IMR-90 (cell line): ENCODE measurements at regions not wholly inside any gene's neighbourhood (a gene's known extent, or its start where the extent isn't known, plus 50 kb on each side); places are given as distances from the start of the nearest gene placed in this dataset.

Experiments
- ATAC-seq: fragments of 200-7000 bp; cut with Tn5 transposase; 2 replicates; pipeline ENCODE4 v1.9.1; 2020; ENCODE audit warnings: low read depth, mild to moderate bottlenecking, moderate library complexity
- BruUV-seq: library from RNA; stranded (reverse); fragments of 400-500 nt; replicated peaks from 2 replicates; lab custom pipeline; 2021; lab: Mats Ljungman, UMichigan
- CTCF ChIA-PET: fragments of 300-600 bp; formaldehyde crosslinking; extraction: SDS; loops from one replicate; lab custom pipeline; 2021; ENCODE audit warnings: antibody characterized with exemption; lab: Yijun Ruan, JAX
- POLR2A ChIA-PET: fragments of 300-600 bp; sonication (Branson Sonifier 250); formaldehyde crosslinking; loops from one replicate; lab custom pipeline; 2022; ENCODE audit warnings: antibody characterized with exemption; ENCODE audit not compliant: unreplicated experiment; lab: Charles Lee
- DNase-seq: peaks from one replicate; pipeline ENCODE4 v3.0.0; 2013
- H2AFZ ChIP-seq: replicated peaks from 2 replicates; pipeline ENCODE3; 2013; ENCODE audit warnings: low read length, mild to moderate bottlenecking; ENCODE audit not compliant: poor library complexity
- H2AK5ac ChIP-seq: 2 replicates; pipeline ENCODE4 v1.6.1; 2013; ENCODE audit warnings: low read depth, low read length, inconsistent platforms
- H2AK9ac ChIP-seq: replicated peaks from 2 replicates; pipeline ENCODE3; 2013; ENCODE audit warnings: mild to moderate bottlenecking, low read depth, low read length, moderate library complexity; ENCODE audit not compliant: poor library complexity
- H2BK120ac ChIP-seq: 2 replicates; pipeline ENCODE4 v1.6.1; 2013; ENCODE audit warnings: low read depth, low read length, inconsistent platforms
- H2BK15ac ChIP-seq: 3 replicates; pipeline ENCODE4 v1.6.1; 2013; ENCODE audit warnings: low read depth, low read length, inconsistent platforms
- H2BK20ac ChIP-seq: 2 replicates; pipeline ENCODE4 v1.6.1; 2013; ENCODE audit warnings: low read depth, mild to moderate bottlenecking, inconsistent platforms, low read length, moderate library complexity
- H2BK5ac ChIP-seq: 2 replicates; pipeline ENCODE4 v1.6.1; 2013; ENCODE audit warnings: mild to moderate bottlenecking, low read depth, low read length, inconsistent platforms; ENCODE audit not compliant: poor library complexity, severe bottlenecking
- H3K14ac ChIP-seq: replicated peaks from 2 replicates; pipeline ENCODE4 v1.6.1; 2013; ENCODE audit warnings: low read depth, low read length, inconsistent platforms
- H3K18ac ChIP-seq: 2 replicates; pipeline ENCODE4 v1.6.1; 2013; ENCODE audit warnings: low read depth, low read length, control low read depth
- H3K23ac ChIP-seq: 2 replicates; pipeline ENCODE4 v1.6.1; 2013; ENCODE audit warnings: low read depth, low read length, inconsistent platforms
- H3K27ac ChIP-seq: 2 replicates; pipeline ENCODE4 v1.5.1; 2013; ENCODE audit warnings: mild to moderate bottlenecking, control low read depth, low read length; ENCODE audit not compliant: insufficient read depth
- H3K27me3 ChIP-seq: 2 replicates; pipeline ENCODE4 v1.6.1; 2013; ENCODE audit warnings: low read length; ENCODE audit not compliant: control insufficient read depth, insufficient read depth
- H3K36me3 ChIP-seq: 2 replicates; pipeline ENCODE4 v1.6.1; 2013; ENCODE audit warnings: low read length, mixed read lengths; ENCODE audit not compliant: control insufficient read depth, insufficient read depth
- H3K4ac ChIP-seq: 2 replicates; pipeline ENCODE4 v1.6.1; 2013; ENCODE audit warnings: low read depth, low read length, inconsistent platforms
- H3K4me1 ChIP-seq: 2 replicates; pipeline ENCODE4 v1.6.1; 2013; ENCODE audit warnings: low read length, mixed read lengths; ENCODE audit not compliant: control insufficient read depth, insufficient read depth
- H3K4me2 ChIP-seq: 2 replicates; pipeline ENCODE4 v1.6.1; 2013; ENCODE audit warnings: low read depth, mild to moderate bottlenecking, control low read depth, low read length, moderate library complexity
- H3K4me3 ChIP-seq: 2 replicates; pipeline ENCODE4 v1.5.1; 2013; ENCODE audit warnings: low read depth, mild to moderate bottlenecking, control low read depth, low read length, moderate library complexity; ENCODE audit not compliant: insufficient read depth
- H3K56ac ChIP-seq: 2 replicates; pipeline ENCODE4 v1.6.1; 2013; ENCODE audit warnings: low read length, inconsistent platforms; ENCODE audit not compliant: insufficient read depth; ENCODE audit errors: extremely low read depth
- H3K79me1 ChIP-seq, 2 experiments: 2 replicates each; pipeline ENCODE4 v1.6.1; 2013; ENCODE audit warnings: low read length in 2 of 2, inconsistent platforms in 1 of 2, low read depth in 1 of 2
- H3K9ac ChIP-seq: 2 replicates; pipeline ENCODE4 v1.6.1; 2013; ENCODE audit warnings: low read depth, low read length, control low read depth
- H3K9me1 ChIP-seq: 2 replicates; pipeline ENCODE4 v1.6.1; 2013; ENCODE audit warnings: low read length, inconsistent platforms; ENCODE audit not compliant: insufficient read depth
- H3K9me3 ChIP-seq: 2 replicates; pipeline ENCODE4 v1.6.1; 2013; ENCODE audit warnings: low read length; ENCODE audit not compliant: control insufficient read depth, insufficient read depth
- H4K20me1 ChIP-seq: 2 replicates; pipeline ENCODE4 v1.6.1; 2013; ENCODE audit warnings: low read length, inconsistent platforms; ENCODE audit not compliant: insufficient read depth
- H4K5ac ChIP-seq: 2 replicates; pipeline ENCODE4 v1.6.1; 2013; ENCODE audit warnings: mild to moderate bottlenecking, low read depth, low read length, control low read depth
- H4K8ac ChIP-seq, 2 experiments: 2 replicates each; pipeline ENCODE4 v1.6.1; 2013; ENCODE audit warnings: low read depth in 2 of 2, low read length in 2 of 2, control low read depth in 1 of 2, inconsistent platforms in 1 of 2
- H4K91ac ChIP-seq: 2 replicates; pipeline ENCODE4 v1.6.1; 2013; ENCODE audit warnings: low read depth, low read length, inconsistent platforms; ENCODE audit not compliant: insufficient read depth
- BHLHE40 ChIP-seq: fragments of 150-350 bp; IDR thresholded peaks from 2 replicates; pipeline ENCODE4 v1.6.1; 2016; ENCODE audit warnings: mild to moderate bottlenecking, low read depth, low read length
- CEBPB ChIP-seq: IDR thresholded peaks from 2 replicates; pipeline ENCODE4 v1.6.1; 2012; ENCODE audit warnings: low read depth, low read length, improper control_type of control experiment
- CHD1 ChIP-seq: IDR thresholded peaks from 2 replicates; pipeline ENCODE4 v1.6.1; 2012; ENCODE audit warnings: low read depth, low read length, improper control_type of control experiment
- ELK1 ChIP-seq: fragments of 150-350 bp; IDR thresholded peaks from 2 replicates; pipeline ENCODE4 v1.6.1; 2016; ENCODE audit warnings: low read depth, mild to moderate bottlenecking, low read length, moderate library complexity, borderline replicate concordance
- FOS ChIP-seq: fragments of 150-350 bp; IDR thresholded peaks from 2 replicates; pipeline ENCODE4 v1.6.1; 2016; ENCODE audit warnings: low read depth, low read length
- MAFK ChIP-seq: IDR thresholded peaks from 2 replicates; pipeline ENCODE4 v1.6.1; 2012; ENCODE audit warnings: low read depth, low read length, improper control_type of control experiment
- MAZ ChIP-seq: IDR thresholded peaks from 2 replicates; pipeline ENCODE4 v1.6.1; 2012; ENCODE audit warnings: low read depth, mild to moderate bottlenecking, low read length, improper control_type of control experiment, moderate library complexity, borderline replicate concordance
- MXI1 ChIP-seq: IDR thresholded peaks from 2 replicates; pipeline ENCODE4 v1.6.1; 2012; ENCODE audit warnings: low read depth, mild to moderate bottlenecking, low read length, moderate library complexity, borderline replicate concordance
- NFE2L2 ChIP-seq: fragments of 150-350 bp; IDR thresholded peaks from 2 replicates; pipeline ENCODE4 v1.6.1; 2016; ENCODE audit warnings: low read depth, mild to moderate bottlenecking, low read length
- POLR2A ChIP-seq: IDR thresholded peaks from 2 replicates; pipeline ENCODE4 v1.6.1; 2012; ENCODE audit warnings: mild to moderate bottlenecking, low read depth, low read length
- RAD21 ChIP-seq: IDR thresholded peaks from 2 replicates; pipeline ENCODE4 v1.6.1; 2012; ENCODE audit warnings: low read length, improper control_type of control experiment
- RCOR1 ChIP-seq: IDR thresholded peaks from 2 replicates; pipeline ENCODE4 v1.6.1; 2012; ENCODE audit warnings: mild to moderate bottlenecking, low read length, improper control_type of control experiment; ENCODE audit not compliant: insufficient replicate concordance
- RFX5 ChIP-seq: IDR thresholded peaks from 2 replicates; pipeline ENCODE4 v1.8.0; 2012; ENCODE audit warnings: low read depth, mild to moderate bottlenecking, low read length, moderate library complexity
- SMC3 ChIP-seq: fragments of 150-350 bp; IDR thresholded peaks from 2 replicates; pipeline ENCODE4 v1.6.1; 2016; ENCODE audit warnings: low read depth, mild to moderate bottlenecking, antibody characterized with exemption, low read length, moderate library complexity
- WGBS, 2 experiments: methylation state at CpG; one replicate each; pipeline versions ENCODE4 v1.1.5 to v1.1.7; 2013; ENCODE audit warnings: missing lambda C conversion rate in 2 of 2; ENCODE audit not compliant: insufficient read length in 1 of 2; ENCODE audit errors: extremely low coverage in 2 of 2; 5-methylcytosine and 5-hydroxymethylcytosine counted together
- dilution Hi-C: fragments of 300-500 bp; cut with HindIII; formaldehyde crosslinking; loops from one replicate; pipeline ENCODE4 v1.14.3; 2018; ENCODE audit warnings: low sequenced_read_pairs; ENCODE audit not compliant: unreplicated experiment
- in situ Hi-C: fragments of 300-500 bp; cut with MboI; formaldehyde crosslinking; loops from 3 replicates; pipeline ENCODE4 v1.14.3; 2019; ENCODE audit warnings: low sequenced_read_pairs, inconsistent platforms, mixed read lengths
- intact Hi-C: fragments of 100-400 bp; cut with micrococcal nuclease; formaldehyde crosslinking; loops from 2 replicates; pipeline ENCODE4 v1.10.0; 2022
- TF ChIP-seq, protein P1 (sequence below): fragments of 150-350 bp; IDR thresholded peaks from 2 replicates; pipeline ENCODE4 v1.6.1; 2017; ENCODE audit warnings: mild to moderate bottlenecking, antibody characterized with exemption, low read length, low read depth
- TF ChIP-seq, protein P2 (sequence below): conservative IDR thresholded peaks from 2 replicates; pipeline ENCODE4 v1.5.1; 2012; ENCODE audit warnings: mild to moderate bottlenecking, low read depth, low read length, improper control_type of control experiment

DNA sequence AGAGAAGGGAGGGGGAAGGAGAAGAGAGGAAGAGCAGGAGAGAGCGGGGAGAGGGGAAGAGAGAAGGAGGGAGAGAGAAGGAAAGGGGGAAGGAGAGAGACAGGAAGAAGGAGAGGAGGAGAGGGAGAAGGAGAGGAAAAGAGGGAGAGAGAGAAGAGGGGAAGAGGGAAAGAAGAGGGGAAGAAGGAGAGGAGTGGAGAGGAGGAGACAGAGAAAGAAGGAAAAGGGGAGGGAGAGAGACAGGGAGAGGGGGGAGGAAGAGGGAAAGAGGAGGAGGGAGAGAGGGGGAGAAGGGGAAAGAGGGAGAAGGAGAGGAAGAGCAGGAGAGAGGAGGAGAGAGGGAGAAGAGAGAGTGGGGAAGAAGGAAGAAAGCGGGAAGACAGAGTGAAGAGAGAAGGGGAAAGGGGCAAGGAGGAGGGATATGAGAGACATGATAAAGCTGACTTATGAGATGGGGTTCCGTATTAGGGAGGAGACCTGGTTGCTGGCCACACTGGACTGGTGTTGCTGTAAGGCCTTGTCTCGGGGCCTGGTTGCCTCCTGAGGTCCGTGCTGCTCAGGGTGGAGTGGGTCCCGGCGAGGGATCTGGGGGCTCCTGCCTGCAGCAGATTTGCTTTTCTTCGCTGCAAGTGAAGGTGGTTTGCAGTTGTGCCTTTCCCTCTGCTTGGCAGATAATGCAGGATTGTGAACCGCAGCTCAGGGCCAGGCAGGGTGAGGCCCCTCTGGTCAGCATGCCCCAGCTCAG lies 139.5 kb downstream of the TEX29 start:
- dilution Hi-C loops, result no loop called here
- H3K4me1 ChIP-seq, result no peaks in the 10 kb centered on the region
- no peak overlapping the region for H4K5ac ChIP-seq
- H2BK120ac ChIP-seq, result no peak overlapping the region
- H4K20me1 ChIP-seq, result no peaks in the 10 kb centered on the region
- no peaks in the 10 kb centered on the region for H3K9me3 ChIP-seq
- CTCF ChIA-PET, result no interaction called here
- TF ChIP-seq, protein P1, sequence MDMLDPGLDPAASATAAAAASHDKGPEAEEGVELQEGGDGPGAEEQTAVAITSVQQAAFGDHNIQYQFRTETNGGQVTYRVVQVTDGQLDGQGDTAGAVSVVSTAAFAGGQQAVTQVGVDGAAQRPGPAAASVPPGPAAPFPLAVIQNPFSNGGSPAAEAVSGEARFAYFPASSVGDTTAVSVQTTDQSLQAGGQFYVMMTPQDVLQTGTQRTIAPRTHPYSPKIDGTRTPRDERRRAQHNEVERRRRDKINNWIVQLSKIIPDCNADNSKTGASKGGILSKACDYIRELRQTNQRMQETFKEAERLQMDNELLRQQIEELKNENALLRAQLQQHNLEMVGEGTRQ, result no peak
- TF ChIP-seq CHD1, result no peak
- no peak for TF ChIP-seq RCOR1
- no peak for TF ChIP-seq RAD21
- TF ChIP-seq, protein P2, sequence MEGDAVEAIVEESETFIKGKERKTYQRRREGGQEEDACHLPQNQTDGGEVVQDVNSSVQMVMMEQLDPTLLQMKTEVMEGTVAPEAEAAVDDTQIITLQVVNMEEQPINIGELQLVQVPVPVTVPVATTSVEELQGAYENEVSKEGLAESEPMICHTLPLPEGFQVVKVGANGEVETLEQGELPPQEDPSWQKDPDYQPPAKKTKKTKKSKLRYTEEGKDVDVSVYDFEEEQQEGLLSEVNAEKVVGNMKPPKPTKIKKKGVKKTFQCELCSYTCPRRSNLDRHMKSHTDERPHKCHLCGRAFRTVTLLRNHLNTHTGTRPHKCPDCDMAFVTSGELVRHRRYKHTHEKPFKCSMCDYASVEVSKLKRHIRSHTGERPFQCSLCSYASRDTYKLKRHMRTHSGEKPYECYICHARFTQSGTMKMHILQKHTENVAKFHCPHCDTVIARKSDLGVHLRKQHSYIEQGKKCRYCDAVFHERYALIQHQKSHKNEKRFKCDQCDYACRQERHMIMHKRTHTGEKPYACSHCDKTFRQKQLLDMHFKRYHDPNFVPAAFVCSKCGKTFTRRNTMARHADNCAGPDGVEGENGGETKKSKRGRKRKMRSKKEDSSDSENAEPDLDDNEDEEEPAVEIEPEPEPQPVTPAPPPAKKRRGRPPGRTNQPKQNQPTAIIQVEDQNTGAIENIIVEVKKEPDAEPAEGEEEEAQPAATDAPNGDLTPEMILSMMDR, result no peak
- no peak for TF ChIP-seq FOS
- TF ChIP-seq NFE2L2, result no peak
- no peak for TF ChIP-seq SMC3
- TF ChIP-seq POLR2A, result no peak
- no peak for TF ChIP-seq CEBPB
- no peak for TF ChIP-seq MXI1
- no peak for TF ChIP-seq ELK1
- TF ChIP-seq RFX5, result no peak
- TF ChIP-seq BHLHE40, result no peak
- TF ChIP-seq MAFK, result no peak
- no peak for TF ChIP-seq MAZ
- no peak overlapping the region for H3K23ac ChIP-seq
- in situ Hi-C loops, result no loop called here
- H3K14ac ChIP-seq, result no peak overlapping the region
- H3K79me1 ChIP-seq, result no peaks in the 10 kb centered on the region
- H3K18ac ChIP-seq, result no peak overlapping the region
- no peak overlapping the region for H4K8ac ChIP-seq
- no peak overlapping the region for H3K4ac ChIP-seq
- no peak overlapping the region for H2AK5ac ChIP-seq
- H2AK9ac ChIP-seq, result peak overlapping the region; percentile 78
- no peak overlapping the region for H2BK5ac ChIP-seq
- peaks cover 2% of the 10 kb centered on the region; the same call in 1 of the 2 replicates for H3K27me3 ChIP-seq
- WGBS, 2 experiments, result 57% methylated on average over 4 of the region's 9 CpGs; no CpG with 5 or more reads in 1 of the 2 experiments
- no peak overlapping the region for H4K91ac ChIP-seq
- no peak overlapping the region for H3K9ac ChIP-seq
- POLR2A ChIA-PET, result no interaction called here
- no peak overlapping the region for H3K4me2 ChIP-seq
- H3K56ac ChIP-seq, result no peak overlapping the region
- H3K9me1 ChIP-seq, result no peaks in the 10 kb centered on the region
- no peak overlapping the region for H2AFZ ChIP-seq
- ATAC-seq (no peak), DNase-seq (no peak)
- H3K36me3 ChIP-seq, result no peaks in the 10 kb centered on the region
- intact Hi-C loops, result loop anchor here (1.0 to 2.0 kb wide), 2 partner anchors 393 to 545 kb away; partner anchors contain the start of gene ANKRD10
- no peak overlapping the region for H2BK20ac ChIP-seq
- H2BK15ac ChIP-seq, result no peak overlapping the region
- H3K27ac ChIP-seq, result no peak overlapping the region
- no TSS peak for BruUV-seq
- H3K4me3 ChIP-seq, result no peak overlapping the region
